ENCODE measurements at regions not wholly inside any gene's neighbourhood (a gene's known extent, or its start where the extent isn't known, plus 50 kb on each side); places are given as distances from the start of the nearest gene placed in this dataset.

DNA sequence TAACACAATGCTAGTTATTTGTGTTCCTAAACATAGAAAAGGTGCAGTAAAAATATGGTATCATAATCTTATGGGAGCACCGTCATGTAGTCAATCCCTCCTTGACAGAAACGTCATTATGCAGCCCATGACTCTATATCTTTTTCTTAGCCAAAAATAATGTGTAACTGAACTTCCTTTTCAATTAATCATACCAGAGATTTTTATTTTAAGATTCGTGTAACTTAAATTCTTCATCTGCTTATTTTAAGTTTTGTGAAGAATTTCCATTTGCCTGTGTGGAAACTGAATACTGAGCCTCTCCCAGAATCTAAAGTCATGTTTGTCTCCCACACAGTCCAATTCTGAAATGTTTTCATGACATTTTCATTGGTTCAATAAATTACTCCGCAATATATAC is 699.1 kb downstream of the KCNA4 start:
- Mint-ChIP-seq H3K4me1 (ENCODE audit: low read depth, unreplicated experiment) (no peaks in the 10 kb centered on the region), H3K27ac (ENCODE audit: unreplicated experiment) (no peak overlapping the region)

DNA sequence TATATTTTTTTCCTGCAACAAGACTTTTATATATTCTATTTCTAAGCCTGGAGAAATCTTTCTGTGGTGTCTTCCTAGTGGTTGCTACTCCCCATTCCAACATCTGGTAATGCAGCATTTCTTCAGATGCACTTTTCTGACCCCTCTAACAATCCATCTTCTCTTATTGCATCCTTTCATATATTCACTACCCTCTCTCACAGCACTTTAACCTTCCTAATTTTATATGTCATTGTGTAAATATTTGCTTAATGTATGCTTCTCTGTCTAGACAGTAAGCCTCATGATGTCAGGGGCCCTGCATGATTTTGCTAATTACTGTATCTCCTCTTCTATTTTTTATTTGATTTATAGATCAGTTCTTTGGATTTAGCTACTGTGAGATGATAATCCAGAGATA is 701.6 kb downstream of the KCNA4 start:
- H3K36me3 Mint-ChIP-seq (ENCODE audit: unreplicated experiment), result no peaks in the 10 kb centered on the region
- H3K4me1 Mint-ChIP-seq (ENCODE audit: low read depth, unreplicated experiment), result no peaks in the 10 kb centered on the region
- H3K9me3 Mint-ChIP-seq (ENCODE audit: unreplicated experiment), result no peaks in the 10 kb centered on the region
- no peak for TF ChIP-seq CTCF (IDR thresholded peaks at IDR 0.05; ENCODE audit: partially characterized antibody, unreplicated experiment)
- H3K4me3 Mint-ChIP-seq (ENCODE audit: unreplicated experiment), result no peak overlapping the region
- H3K27me3 Mint-ChIP-seq (ENCODE audit: unreplicated experiment), result no peaks in the 10 kb centered on the region
- no peak overlapping the region for H3K27ac Mint-ChIP-seq (ENCODE audit: unreplicated experiment)
- DNase-seq, result no peak

More for the DNA sequence above, 699.1 kb downstream of the KCNA4 start:
- Mint-ChIP-seq H3K27me3 (ENCODE audit: unreplicated experiment) (no peaks in the 10 kb centered on the region), H3K36me3 (ENCODE audit: unreplicated experiment) (no peaks in the 10 kb centered on the region), H3K4me3 (ENCODE audit: unreplicated experiment) (no peak overlapping the region), H3K9me3 (ENCODE audit: unreplicated experiment) (no peaks in the 10 kb centered on the region)
- no peak for DNase-seq
- TF ChIP-seq CTCF (IDR thresholded peaks at IDR 0.05; ENCODE audit: partially characterized antibody, unreplicated experiment), result no peak

DNA sequence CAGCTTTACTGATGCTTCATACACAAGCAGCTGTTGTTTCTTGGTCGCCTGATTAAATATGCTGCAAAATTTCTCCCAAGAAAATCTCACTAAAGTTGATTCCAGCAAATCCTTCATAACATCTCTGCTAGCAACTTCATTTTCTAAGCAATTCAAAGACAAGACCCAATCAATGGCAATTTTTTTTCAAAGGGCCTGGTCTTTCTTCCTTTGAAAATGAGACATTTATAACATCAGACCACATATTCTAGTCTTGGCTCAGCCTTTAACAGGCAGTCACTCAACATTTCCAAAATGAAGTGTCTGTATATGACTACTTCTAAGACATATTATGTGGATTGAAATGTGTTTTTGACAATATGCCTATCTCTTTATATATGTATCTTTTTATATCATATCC is 702.6 kb downstream of the KCNA4 start:
- no peak overlapping the region for H3K27ac Mint-ChIP-seq (ENCODE audit: unreplicated experiment)
- no peaks in the 10 kb centered on the region for H3K27me3 Mint-ChIP-seq (ENCODE audit: unreplicated experiment)
- no peak for TF ChIP-seq CTCF (IDR thresholded peaks at IDR 0.05; ENCODE audit: partially characterized antibody, unreplicated experiment)
- no peak for DNase-seq
- no peak overlapping the region for H3K4me3 Mint-ChIP-seq (ENCODE audit: unreplicated experiment)
- H3K9me3 Mint-ChIP-seq (ENCODE audit: unreplicated experiment), result no peaks in the 10 kb centered on the region
- no peaks in the 10 kb centered on the region for H3K4me1 Mint-ChIP-seq (ENCODE audit: low read depth, unreplicated experiment)
- H3K36me3 Mint-ChIP-seq (ENCODE audit: unreplicated experiment), result no peaks in the 10 kb centered on the region

DNA sequence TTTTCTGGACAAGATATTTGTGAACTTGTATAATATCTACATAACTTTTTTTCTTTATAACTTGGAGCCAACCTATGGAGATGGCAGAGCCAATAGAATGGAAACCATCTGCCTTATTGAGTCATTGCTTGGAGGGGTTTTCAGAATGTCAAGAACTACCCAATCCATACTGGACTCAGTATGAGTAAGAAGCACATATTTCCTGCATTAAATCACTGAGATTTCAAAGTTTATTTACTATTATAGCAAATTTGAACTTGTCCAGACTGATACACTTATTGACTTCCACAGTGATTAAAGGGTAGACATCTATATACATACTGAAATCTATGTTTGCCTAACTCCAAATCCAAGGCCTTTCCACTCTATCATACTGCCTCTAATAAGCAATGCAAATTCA is 704.0 kb downstream of the KCNA4 start:
- no peak for DNase-seq
- no peak for TF ChIP-seq CTCF (IDR thresholded peaks at IDR 0.05; ENCODE audit: partially characterized antibody, unreplicated experiment)
- Mint-ChIP-seq H3K27me3 (ENCODE audit: unreplicated experiment) (no peaks in the 10 kb centered on the region), H3K27ac (ENCODE audit: unreplicated experiment) (no peak overlapping the region), H3K36me3 (ENCODE audit: unreplicated experiment) (no peaks in the 10 kb centered on the region), H3K9me3 (ENCODE audit: unreplicated experiment) (no peaks in the 10 kb centered on the region), H3K4me1 (ENCODE audit: low read depth, unreplicated experiment) (no peaks in the 10 kb centered on the region), H3K4me3 (ENCODE audit: unreplicated experiment) (no peak overlapping the region)

DNA sequence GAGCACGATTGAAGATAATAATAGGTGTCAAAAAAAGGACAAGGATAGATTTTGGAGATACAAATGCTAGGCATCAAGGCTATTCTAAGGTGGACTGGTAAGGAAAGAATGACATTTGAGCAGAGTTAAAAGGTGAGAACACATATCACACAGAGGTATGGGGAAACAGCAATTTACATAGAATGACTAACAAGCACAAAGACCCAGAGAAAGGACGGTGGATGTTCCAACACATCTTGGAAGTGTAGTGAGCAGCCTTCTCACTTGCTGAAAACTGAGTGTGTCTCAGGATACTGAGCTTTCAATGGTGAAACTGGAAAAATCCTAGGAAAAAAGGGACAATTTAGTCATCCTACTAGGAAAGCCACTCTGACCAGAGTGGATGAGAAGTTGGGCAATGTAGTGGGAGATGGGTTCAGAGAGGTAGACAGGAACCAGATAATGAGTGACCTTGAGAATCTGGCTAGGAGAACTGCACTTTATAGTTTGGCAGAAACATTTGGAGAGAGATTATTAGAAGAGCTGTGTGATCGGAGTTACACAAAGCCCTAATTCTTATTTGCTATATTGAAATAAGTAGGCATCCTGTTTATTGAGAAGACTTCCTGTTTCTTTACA is 706.0 kb downstream of the KCNA4 start:
- H3K36me3 Mint-ChIP-seq (ENCODE audit: unreplicated experiment), result no peaks in the 10 kb centered on the region
- H3K4me1 Mint-ChIP-seq (ENCODE audit: low read depth, unreplicated experiment), result no peaks in the 10 kb centered on the region
- DNase-seq, result no peak
- no peak overlapping the region for H3K27ac Mint-ChIP-seq (ENCODE audit: unreplicated experiment)
- H3K4me3 Mint-ChIP-seq (ENCODE audit: unreplicated experiment), result no peak overlapping the region
- TF ChIP-seq CTCF (IDR thresholded peaks at IDR 0.05; ENCODE audit: partially characterized antibody, unreplicated experiment), result no peak
- no peaks in the 10 kb centered on the region for H3K27me3 Mint-ChIP-seq (ENCODE audit: unreplicated experiment)
- H3K9me3 Mint-ChIP-seq (ENCODE audit: unreplicated experiment), result no peaks in the 10 kb centered on the region

Measured in glutamatergic neuron (in vitro differentiated cells).